ENCODE measurements at regions not wholly inside any gene's neighbourhood (a gene's known extent, or its start where the extent isn't known, plus 50 kb on each side); places are given as distances from the start of the nearest gene placed in this dataset.

DNA sequence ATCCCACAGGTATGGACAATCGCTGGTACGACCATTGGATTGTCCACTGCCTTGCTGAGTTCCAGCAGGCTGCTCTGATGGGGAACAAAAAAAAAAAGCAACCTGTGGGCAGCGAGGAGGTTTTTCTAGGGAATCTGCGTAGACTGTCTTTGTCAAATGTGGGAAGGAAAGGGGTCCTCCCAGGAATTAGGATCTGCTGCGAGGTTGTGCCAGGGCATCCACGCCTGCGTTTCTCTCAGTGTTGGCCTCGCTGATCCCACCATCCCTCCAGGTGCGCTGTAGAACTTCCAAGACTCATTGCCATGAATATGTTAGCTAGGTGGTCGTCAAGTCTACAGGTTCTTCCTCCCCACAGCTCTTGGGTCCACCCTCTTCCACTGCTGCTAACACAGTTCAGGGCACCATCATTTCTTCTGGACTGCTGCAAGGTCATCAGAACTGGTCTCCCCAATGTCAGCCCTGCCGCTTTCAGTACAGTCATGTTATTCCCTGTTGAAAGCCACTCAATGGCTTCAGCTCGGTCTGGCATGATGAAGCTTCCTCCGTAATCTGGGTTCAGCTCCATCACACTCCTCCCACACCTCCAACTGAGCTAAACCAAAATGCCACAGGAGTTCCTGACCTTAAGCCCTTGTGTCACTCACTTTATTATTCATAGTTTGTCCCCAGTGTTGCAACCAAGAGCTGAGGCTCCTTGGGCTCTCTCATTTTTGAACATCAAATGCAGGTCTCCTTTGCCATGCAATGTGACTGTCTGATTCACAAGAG, 79.5 kb upstream of the DMRT1 start:
- TF ChIP-seq POLR2A (IDR thresholded peaks at IDR 0.05) (no peak), POLR2AphosphoS5 (IDR thresholded peaks at IDR 0.05) (no peak)
- TF ChIP-seq, protein P1, sequence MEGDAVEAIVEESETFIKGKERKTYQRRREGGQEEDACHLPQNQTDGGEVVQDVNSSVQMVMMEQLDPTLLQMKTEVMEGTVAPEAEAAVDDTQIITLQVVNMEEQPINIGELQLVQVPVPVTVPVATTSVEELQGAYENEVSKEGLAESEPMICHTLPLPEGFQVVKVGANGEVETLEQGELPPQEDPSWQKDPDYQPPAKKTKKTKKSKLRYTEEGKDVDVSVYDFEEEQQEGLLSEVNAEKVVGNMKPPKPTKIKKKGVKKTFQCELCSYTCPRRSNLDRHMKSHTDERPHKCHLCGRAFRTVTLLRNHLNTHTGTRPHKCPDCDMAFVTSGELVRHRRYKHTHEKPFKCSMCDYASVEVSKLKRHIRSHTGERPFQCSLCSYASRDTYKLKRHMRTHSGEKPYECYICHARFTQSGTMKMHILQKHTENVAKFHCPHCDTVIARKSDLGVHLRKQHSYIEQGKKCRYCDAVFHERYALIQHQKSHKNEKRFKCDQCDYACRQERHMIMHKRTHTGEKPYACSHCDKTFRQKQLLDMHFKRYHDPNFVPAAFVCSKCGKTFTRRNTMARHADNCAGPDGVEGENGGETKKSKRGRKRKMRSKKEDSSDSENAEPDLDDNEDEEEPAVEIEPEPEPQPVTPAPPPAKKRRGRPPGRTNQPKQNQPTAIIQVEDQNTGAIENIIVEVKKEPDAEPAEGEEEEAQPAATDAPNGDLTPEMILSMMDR (IDR thresholded peaks at IDR 0.05 in 8 of 11, conservative IDR thresholded peaks at IDR 0.05 in 3 of 11) = no peak
